SK-N-MC (cell line): ENCODE measurements at regions not wholly inside any gene's neighbourhood (a gene's known extent, or its start where the extent isn't known, plus 50 kb on each side); places are given as distances from the start of the nearest gene placed in this dataset.

Source experiments
- EZH2 ChIP-seq: fragments of 200-600 bp; sonication (generic); IDR thresholded peaks from one replicate; pipeline ENCODE4 v1.6.1; 2017; ENCODE audit warnings: antibody characterized with exemption
- POLR2AphosphoS5 ChIP-seq: IDR thresholded peaks from 2 replicates; pipeline ENCODE4 v1.6.1; 2012; ENCODE audit warnings: mild to moderate bottlenecking, low read depth, low read length, borderline replicate concordance

- TF ChIP-seq POLR2AphosphoS5, result no peak
- TF ChIP-seq EZH2, result no peak
These were observed 127.1 kb upstream of the GADD45A start for GRCh38 chr1:67557696-67558448.
